ENCODE measurements at regions not wholly inside any gene's neighbourhood (a gene's known extent, or its start where the extent isn't known, plus 50 kb on each side); places are given as distances from the start of the nearest gene placed in this dataset.
A peak's percentile ranks its signal among the peaks of the same experiment; 100 is the strongest.
"Not testable (repeated sequence)": the region's sequence is repeated elsewhere in the genome, so short reads cannot be mapped to it uniquely, and the experiment has no call there.

- no peak for ATAC-seq
Observed at GRCh38 chr4:146072376-146072775, 103.1 kb upstream of the LSM6 start.

- no peak for ATAC-seq
Observed at GRCh38 chr4:146071390-146071789, 104.1 kb upstream of the LSM6 start.

- no peak for ATAC-seq
Observed at GRCh38 chr4:146063143-146063542, 112.4 kb upstream of the LSM6 start.

GRCh38 chr4:146062340-146062739, 113.2 kb upstream of the LSM6 start:
- no peak for ATAC-seq

GRCh38 chr4:146061610-146062334, 113.7 kb upstream of the LSM6 start:
- no peak for ATAC-seq

- peak in 1 of 2 donors; percentile 38 for ATAC-seq
Observed at GRCh38 chr4:146059865-146060264, 115.7 kb upstream of the LSM6 start.

GRCh38 chr4:146059151-146059550, 116.4 kb upstream of the LSM6 start:
- no peak for ATAC-seq

- no peak for ATAC-seq
Observed at GRCh38 chr4:146058531-146058930, 117.0 kb upstream of the LSM6 start.

- no peak for ATAC-seq
Observed at GRCh38 chr4:146054676-146055075, 116.1 kb upstream of the ZNF827 start.

- ATAC-seq, result no peak
Observed at GRCh38 chr4:146053891-146054290, 115.3 kb upstream of the ZNF827 start.

- ATAC-seq, result no peak
Observed at GRCh38 chr4:146051728-146052391, 113.2 kb upstream of the ZNF827 start.

- no peak for ATAC-seq
Observed at GRCh38 chr4:146051223-146051622, 112.6 kb upstream of the ZNF827 start.

GRCh38 chr4:146049802-146050201, 111.2 kb upstream of the ZNF827 start:
- no peak for ATAC-seq

- not testable (repeated sequence) for ATAC-seq
Observed at GRCh38 chr4:146047768-146048167, 109.1 kb upstream of the ZNF827 start.

GRCh38 chr4:146041139-146042004, 102.7 kb upstream of the ZNF827 start:
- no peak for ATAC-seq

- ATAC-seq, result no peak
Observed at GRCh38 chr4:146040623-146041022, 102.0 kb upstream of the ZNF827 start.

GRCh38 chr4:146033149-146033548, 94.5 kb upstream of the ZNF827 start:
- ATAC-seq, result no peak

GRCh38 chr4:146032234-146032860, 93.7 kb upstream of the ZNF827 start:
- no peak for ATAC-seq

GRCh38 chr4:146029939-146030710, 91.5 kb upstream of the ZNF827 start:
- ATAC-seq, result peak; percentile 21 to 51

- ATAC-seq, result no peak
Observed at GRCh38 chr4:146029147-146029546, 90.5 kb upstream of the ZNF827 start.

GRCh38 chr4:146027761-146028160, 89.1 kb upstream of the ZNF827 start:
- ATAC-seq, result no peak

- ATAC-seq, result no peak
Observed at GRCh38 chr4:146023334-146023967, 84.8 kb upstream of the ZNF827 start.

Measured in activated CD4-positive, CD25-positive, alpha-beta regulatory T cell treated with anti-CD3 and anti-CD28 coated beads, Interleukin-2, amount 50 U/mL, for 24 hours (primary cell).